IMR-90 (cell line): ENCODE measurements at regions not wholly inside any gene's neighbourhood (a gene's known extent, or its start where the extent isn't known, plus 50 kb on each side); places are given as distances from the start of the nearest gene placed in this dataset.

Experiments used
- ATAC-seq: fragments of 200-7000 bp; cut with Tn5 transposase; 2 replicates; pipeline ENCODE4 v1.9.1; 2020; ENCODE audit warnings: low read depth, mild to moderate bottlenecking, moderate library complexity
- BruUV-seq: library from RNA; stranded (reverse); fragments of 400-500 nt; replicated peaks from 2 replicates; lab custom pipeline; 2021; lab: Mats Ljungman, UMichigan
- CTCF ChIA-PET: fragments of 300-600 bp; formaldehyde crosslinking; extraction: SDS; loops from one replicate; lab custom pipeline; 2021; ENCODE audit warnings: antibody characterized with exemption; lab: Yijun Ruan, JAX
- POLR2A ChIA-PET: fragments of 300-600 bp; sonication (Branson Sonifier 250); formaldehyde crosslinking; loops from one replicate; lab custom pipeline; 2022; ENCODE audit warnings: antibody characterized with exemption; ENCODE audit not compliant: unreplicated experiment; lab: Charles Lee
- DNase-seq: peaks from one replicate; pipeline ENCODE4 v3.0.0; 2013
- H2AFZ ChIP-seq: replicated peaks from 2 replicates; pipeline ENCODE3; 2013; ENCODE audit warnings: low read length, mild to moderate bottlenecking; ENCODE audit not compliant: poor library complexity
- H2AK5ac ChIP-seq: 2 replicates; pipeline ENCODE4 v1.6.1; 2013; ENCODE audit warnings: low read depth, low read length, inconsistent platforms
- H2AK9ac ChIP-seq: replicated peaks from 2 replicates; pipeline ENCODE3; 2013; ENCODE audit warnings: mild to moderate bottlenecking, low read depth, low read length, moderate library complexity; ENCODE audit not compliant: poor library complexity
- H2BK120ac ChIP-seq: 2 replicates; pipeline ENCODE4 v1.6.1; 2013; ENCODE audit warnings: low read depth, low read length, inconsistent platforms
- H2BK15ac ChIP-seq: 3 replicates; pipeline ENCODE4 v1.6.1; 2013; ENCODE audit warnings: low read depth, low read length, inconsistent platforms
- H2BK20ac ChIP-seq: 2 replicates; pipeline ENCODE4 v1.6.1; 2013; ENCODE audit warnings: low read depth, mild to moderate bottlenecking, inconsistent platforms, low read length, moderate library complexity
- H2BK5ac ChIP-seq: 2 replicates; pipeline ENCODE4 v1.6.1; 2013; ENCODE audit warnings: mild to moderate bottlenecking, low read depth, low read length, inconsistent platforms; ENCODE audit not compliant: poor library complexity, severe bottlenecking
- H3K14ac ChIP-seq: replicated peaks from 2 replicates; pipeline ENCODE4 v1.6.1; 2013; ENCODE audit warnings: low read depth, low read length, inconsistent platforms
- H3K18ac ChIP-seq: 2 replicates; pipeline ENCODE4 v1.6.1; 2013; ENCODE audit warnings: low read depth, low read length, control low read depth
- H3K23ac ChIP-seq: 2 replicates; pipeline ENCODE4 v1.6.1; 2013; ENCODE audit warnings: low read depth, low read length, inconsistent platforms
- H3K27ac ChIP-seq: 2 replicates; pipeline ENCODE4 v1.5.1; 2013; ENCODE audit warnings: mild to moderate bottlenecking, control low read depth, low read length; ENCODE audit not compliant: insufficient read depth
- H3K27me3 ChIP-seq: 2 replicates; pipeline ENCODE4 v1.6.1; 2013; ENCODE audit warnings: low read length; ENCODE audit not compliant: control insufficient read depth, insufficient read depth
- H3K36me3 ChIP-seq: 2 replicates; pipeline ENCODE4 v1.6.1; 2013; ENCODE audit warnings: low read length, mixed read lengths; ENCODE audit not compliant: control insufficient read depth, insufficient read depth
- H3K4ac ChIP-seq: 2 replicates; pipeline ENCODE4 v1.6.1; 2013; ENCODE audit warnings: low read depth, low read length, inconsistent platforms
- H3K4me1 ChIP-seq: 2 replicates; pipeline ENCODE4 v1.6.1; 2013; ENCODE audit warnings: low read length, mixed read lengths; ENCODE audit not compliant: control insufficient read depth, insufficient read depth
- H3K4me2 ChIP-seq: 2 replicates; pipeline ENCODE4 v1.6.1; 2013; ENCODE audit warnings: low read depth, mild to moderate bottlenecking, control low read depth, low read length, moderate library complexity
- H3K4me3 ChIP-seq: 2 replicates; pipeline ENCODE4 v1.5.1; 2013; ENCODE audit warnings: low read depth, mild to moderate bottlenecking, control low read depth, low read length, moderate library complexity; ENCODE audit not compliant: insufficient read depth
- H3K56ac ChIP-seq: 2 replicates; pipeline ENCODE4 v1.6.1; 2013; ENCODE audit warnings: low read length, inconsistent platforms; ENCODE audit not compliant: insufficient read depth; ENCODE audit errors: extremely low read depth
- H3K79me1 ChIP-seq, 2 experiments: 2 replicates each; pipeline ENCODE4 v1.6.1; 2013; ENCODE audit warnings: low read length in 2 of 2, inconsistent platforms in 1 of 2, low read depth in 1 of 2
- H3K9ac ChIP-seq: 2 replicates; pipeline ENCODE4 v1.6.1; 2013; ENCODE audit warnings: low read depth, low read length, control low read depth
- H3K9me1 ChIP-seq: 2 replicates; pipeline ENCODE4 v1.6.1; 2013; ENCODE audit warnings: low read length, inconsistent platforms; ENCODE audit not compliant: insufficient read depth
- H3K9me3 ChIP-seq: 2 replicates; pipeline ENCODE4 v1.6.1; 2013; ENCODE audit warnings: low read length; ENCODE audit not compliant: control insufficient read depth, insufficient read depth
- H4K20me1 ChIP-seq: 2 replicates; pipeline ENCODE4 v1.6.1; 2013; ENCODE audit warnings: low read length, inconsistent platforms; ENCODE audit not compliant: insufficient read depth
- H4K5ac ChIP-seq: 2 replicates; pipeline ENCODE4 v1.6.1; 2013; ENCODE audit warnings: mild to moderate bottlenecking, low read depth, low read length, control low read depth
- H4K8ac ChIP-seq, 2 experiments: 2 replicates each; pipeline ENCODE4 v1.6.1; 2013; ENCODE audit warnings: low read depth in 2 of 2, low read length in 2 of 2, control low read depth in 1 of 2, inconsistent platforms in 1 of 2
- H4K91ac ChIP-seq: 2 replicates; pipeline ENCODE4 v1.6.1; 2013; ENCODE audit warnings: low read depth, low read length, inconsistent platforms; ENCODE audit not compliant: insufficient read depth
- BHLHE40 ChIP-seq: fragments of 150-350 bp; IDR thresholded peaks from 2 replicates; pipeline ENCODE4 v1.6.1; 2016; ENCODE audit warnings: mild to moderate bottlenecking, low read depth, low read length
- CEBPB ChIP-seq: IDR thresholded peaks from 2 replicates; pipeline ENCODE4 v1.6.1; 2012; ENCODE audit warnings: low read depth, low read length, improper control_type of control experiment
- CHD1 ChIP-seq: IDR thresholded peaks from 2 replicates; pipeline ENCODE4 v1.6.1; 2012; ENCODE audit warnings: low read depth, low read length, improper control_type of control experiment
- ELK1 ChIP-seq: fragments of 150-350 bp; IDR thresholded peaks from 2 replicates; pipeline ENCODE4 v1.6.1; 2016; ENCODE audit warnings: low read depth, mild to moderate bottlenecking, low read length, moderate library complexity, borderline replicate concordance
- FOS ChIP-seq: fragments of 150-350 bp; IDR thresholded peaks from 2 replicates; pipeline ENCODE4 v1.6.1; 2016; ENCODE audit warnings: low read depth, low read length
- MAFK ChIP-seq: IDR thresholded peaks from 2 replicates; pipeline ENCODE4 v1.6.1; 2012; ENCODE audit warnings: low read depth, low read length, improper control_type of control experiment
- MAZ ChIP-seq: IDR thresholded peaks from 2 replicates; pipeline ENCODE4 v1.6.1; 2012; ENCODE audit warnings: low read depth, mild to moderate bottlenecking, low read length, improper control_type of control experiment, moderate library complexity, borderline replicate concordance
- MXI1 ChIP-seq: IDR thresholded peaks from 2 replicates; pipeline ENCODE4 v1.6.1; 2012; ENCODE audit warnings: low read depth, mild to moderate bottlenecking, low read length, moderate library complexity, borderline replicate concordance
- NFE2L2 ChIP-seq: fragments of 150-350 bp; IDR thresholded peaks from 2 replicates; pipeline ENCODE4 v1.6.1; 2016; ENCODE audit warnings: low read depth, mild to moderate bottlenecking, low read length
- POLR2A ChIP-seq: IDR thresholded peaks from 2 replicates; pipeline ENCODE4 v1.6.1; 2012; ENCODE audit warnings: mild to moderate bottlenecking, low read depth, low read length
- RAD21 ChIP-seq: IDR thresholded peaks from 2 replicates; pipeline ENCODE4 v1.6.1; 2012; ENCODE audit warnings: low read length, improper control_type of control experiment
- RCOR1 ChIP-seq: IDR thresholded peaks from 2 replicates; pipeline ENCODE4 v1.6.1; 2012; ENCODE audit warnings: mild to moderate bottlenecking, low read length, improper control_type of control experiment; ENCODE audit not compliant: insufficient replicate concordance
- RFX5 ChIP-seq: IDR thresholded peaks from 2 replicates; pipeline ENCODE4 v1.8.0; 2012; ENCODE audit warnings: low read depth, mild to moderate bottlenecking, low read length, moderate library complexity
- SMC3 ChIP-seq: fragments of 150-350 bp; IDR thresholded peaks from 2 replicates; pipeline ENCODE4 v1.6.1; 2016; ENCODE audit warnings: low read depth, mild to moderate bottlenecking, antibody characterized with exemption, low read length, moderate library complexity
- USF2 ChIP-seq: fragments of 150-350 bp; IDR thresholded peaks from 2 replicates; pipeline ENCODE4 v1.6.1; 2017; ENCODE audit warnings: mild to moderate bottlenecking, antibody characterized with exemption, low read length, low read depth
- WGBS, 2 experiments: methylation state at CpG; one replicate each; pipeline versions ENCODE4 v1.1.5 to v1.1.7; 2013; ENCODE audit warnings: missing lambda C conversion rate in 2 of 2; ENCODE audit not compliant: insufficient read length in 1 of 2; ENCODE audit errors: extremely low coverage in 2 of 2; 5-methylcytosine and 5-hydroxymethylcytosine counted together
- dilution Hi-C: fragments of 300-500 bp; cut with HindIII; formaldehyde crosslinking; loops from one replicate; pipeline ENCODE4 v1.14.3; 2018; ENCODE audit warnings: low sequenced_read_pairs; ENCODE audit not compliant: unreplicated experiment
- in situ Hi-C: fragments of 300-500 bp; cut with MboI; formaldehyde crosslinking; loops from 3 replicates; pipeline ENCODE4 v1.14.3; 2019; ENCODE audit warnings: low sequenced_read_pairs, inconsistent platforms, mixed read lengths
- intact Hi-C: fragments of 100-400 bp; cut with micrococcal nuclease; formaldehyde crosslinking; loops from 2 replicates; pipeline ENCODE4 v1.10.0; 2022
- TF ChIP-seq, protein P1 (sequence below): conservative IDR thresholded peaks from 2 replicates; pipeline ENCODE4 v1.5.1; 2012; ENCODE audit warnings: mild to moderate bottlenecking, low read depth, low read length, improper control_type of control experiment

GRCh38 chrX:115472131-115472530 lies 88.8 kb upstream of the PLS3 start:
- CTCF ChIA-PET: no interaction called here
- DNase-seq (no peak), ATAC-seq (no peak)
- Histone ChIP-seq H3K27ac (no peak overlapping the region), H2BK15ac (no peak overlapping the region), H3K4me3 (no peak overlapping the region), H3K79me1 (no peaks in the 10 kb centered on the region), H2AFZ (no peak overlapping the region), H3K4me2 (no peak overlapping the region), H3K36me3 (no peaks in the 10 kb centered on the region), H2BK120ac (no peak overlapping the region), H3K56ac (no peak overlapping the region), H3K18ac (no peak overlapping the region), H3K4me1 (no peaks in the 10 kb centered on the region), H3K27me3 (peaks cover 2% of the 10 kb centered on the region; the same call in 1 of the 2 replicates), H4K8ac (no peak overlapping the region), H2BK5ac (no peak overlapping the region), H4K91ac (no peak overlapping the region), H2BK20ac (no peak overlapping the region), H2AK5ac (no peak overlapping the region), H3K9ac (no peak overlapping the region), H3K9me3 (no peaks in the 10 kb centered on the region), H3K14ac (no peak overlapping the region), H4K20me1 (no peaks in the 10 kb centered on the region), H2AK9ac (no peak overlapping the region), H3K23ac (no peak overlapping the region), H3K9me1 (no peaks in the 10 kb centered on the region), H3K4ac (no peak overlapping the region), H4K5ac (no peak overlapping the region)
- TF ChIP-seq FOS (no peak), SMC3 (no peak), POLR2A (no peak), MXI1 (no peak), NFE2L2 (no peak), MAZ (no peak), USF2 (no peak), BHLHE40 (no peak), CHD1 (no peak), CEBPB (no peak), MAFK (no peak), RAD21 (no peak), RCOR1 (no peak), ELK1 (no peak), RFX5 (no peak)
- TF ChIP-seq, protein P1, sequence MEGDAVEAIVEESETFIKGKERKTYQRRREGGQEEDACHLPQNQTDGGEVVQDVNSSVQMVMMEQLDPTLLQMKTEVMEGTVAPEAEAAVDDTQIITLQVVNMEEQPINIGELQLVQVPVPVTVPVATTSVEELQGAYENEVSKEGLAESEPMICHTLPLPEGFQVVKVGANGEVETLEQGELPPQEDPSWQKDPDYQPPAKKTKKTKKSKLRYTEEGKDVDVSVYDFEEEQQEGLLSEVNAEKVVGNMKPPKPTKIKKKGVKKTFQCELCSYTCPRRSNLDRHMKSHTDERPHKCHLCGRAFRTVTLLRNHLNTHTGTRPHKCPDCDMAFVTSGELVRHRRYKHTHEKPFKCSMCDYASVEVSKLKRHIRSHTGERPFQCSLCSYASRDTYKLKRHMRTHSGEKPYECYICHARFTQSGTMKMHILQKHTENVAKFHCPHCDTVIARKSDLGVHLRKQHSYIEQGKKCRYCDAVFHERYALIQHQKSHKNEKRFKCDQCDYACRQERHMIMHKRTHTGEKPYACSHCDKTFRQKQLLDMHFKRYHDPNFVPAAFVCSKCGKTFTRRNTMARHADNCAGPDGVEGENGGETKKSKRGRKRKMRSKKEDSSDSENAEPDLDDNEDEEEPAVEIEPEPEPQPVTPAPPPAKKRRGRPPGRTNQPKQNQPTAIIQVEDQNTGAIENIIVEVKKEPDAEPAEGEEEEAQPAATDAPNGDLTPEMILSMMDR: no peak
- dilution Hi-C loops (no loop called here), in situ Hi-C loops (no loop called here), intact Hi-C loops (no loop called here)
- no CpG with 5 or more reads among the region's 3 CpGs for WGBS, 2 experiments
- POLR2A ChIA-PET: no interaction called here
- no TSS peak for BruUV-seq
